ENCODE measurements at regions not wholly inside any gene's neighbourhood (a gene's known extent, or its start where the extent isn't known, plus 50 kb on each side); places are given as distances from the start of the nearest gene placed in this dataset.

DNA sequence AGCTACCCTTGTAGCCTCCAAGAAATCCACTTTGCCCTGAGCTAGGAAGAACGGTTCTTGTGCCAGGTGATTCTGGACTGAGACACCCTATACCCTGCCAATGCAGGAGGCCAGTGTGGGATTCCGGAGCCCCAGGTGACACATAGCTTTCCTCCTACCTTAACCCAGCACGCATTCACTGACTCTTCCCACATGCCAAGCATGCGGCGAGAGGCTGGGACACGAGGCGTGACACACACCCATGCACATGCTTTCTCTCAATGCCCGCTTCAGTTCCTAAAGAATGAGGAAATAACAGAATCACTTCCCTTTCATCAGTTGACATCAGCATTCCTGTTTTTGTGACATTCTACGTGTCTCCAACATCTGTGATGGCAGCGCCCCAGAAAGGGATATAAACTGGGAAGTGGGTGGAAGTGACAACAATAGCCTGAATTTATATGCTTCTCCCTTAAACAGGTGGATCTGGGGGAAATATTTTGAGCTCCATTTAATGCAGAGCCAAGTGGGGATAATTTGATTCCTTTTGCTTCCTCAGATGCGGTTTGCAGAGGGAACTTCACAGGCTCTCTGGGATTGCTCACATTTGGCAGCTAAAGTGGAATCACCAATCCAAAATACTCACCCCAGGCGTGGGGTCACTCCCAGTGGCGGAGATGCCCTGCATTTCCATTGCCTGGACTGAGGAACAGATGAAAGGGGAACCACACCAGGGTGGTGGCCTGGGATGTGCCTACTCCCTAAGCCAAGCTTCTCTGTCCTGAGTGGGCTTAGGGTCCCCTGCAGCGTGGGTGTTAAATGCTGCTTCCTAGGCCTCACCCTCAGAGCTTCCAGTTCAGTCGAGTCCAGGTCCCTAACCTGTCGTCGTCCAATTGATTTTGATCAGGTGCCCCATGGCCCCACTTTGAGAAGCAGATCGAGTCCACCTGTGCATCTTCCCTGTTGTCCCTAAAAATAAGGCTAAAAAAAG lies 445.1 kb downstream of the SIPA1L2 start (continued):
- TF ChIP-seq, protein P1, sequence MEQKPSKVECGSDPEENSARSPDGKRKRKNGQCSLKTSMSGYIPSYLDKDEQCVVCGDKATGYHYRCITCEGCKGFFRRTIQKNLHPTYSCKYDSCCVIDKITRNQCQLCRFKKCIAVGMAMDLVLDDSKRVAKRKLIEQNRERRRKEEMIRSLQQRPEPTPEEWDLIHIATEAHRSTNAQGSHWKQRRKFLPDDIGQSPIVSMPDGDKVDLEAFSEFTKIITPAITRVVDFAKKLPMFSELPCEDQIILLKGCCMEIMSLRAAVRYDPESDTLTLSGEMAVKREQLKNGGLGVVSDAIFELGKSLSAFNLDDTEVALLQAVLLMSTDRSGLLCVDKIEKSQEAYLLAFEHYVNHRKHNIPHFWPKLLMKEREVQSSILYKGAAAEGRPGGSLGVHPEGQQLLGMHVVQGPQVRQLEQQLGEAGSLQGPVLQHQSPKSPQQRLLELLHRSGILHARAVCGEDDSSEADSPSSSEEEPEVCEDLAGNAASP (IDR thresholded peaks at IDR 0.05): no peak
- TF ChIP-seq, protein P2, sequence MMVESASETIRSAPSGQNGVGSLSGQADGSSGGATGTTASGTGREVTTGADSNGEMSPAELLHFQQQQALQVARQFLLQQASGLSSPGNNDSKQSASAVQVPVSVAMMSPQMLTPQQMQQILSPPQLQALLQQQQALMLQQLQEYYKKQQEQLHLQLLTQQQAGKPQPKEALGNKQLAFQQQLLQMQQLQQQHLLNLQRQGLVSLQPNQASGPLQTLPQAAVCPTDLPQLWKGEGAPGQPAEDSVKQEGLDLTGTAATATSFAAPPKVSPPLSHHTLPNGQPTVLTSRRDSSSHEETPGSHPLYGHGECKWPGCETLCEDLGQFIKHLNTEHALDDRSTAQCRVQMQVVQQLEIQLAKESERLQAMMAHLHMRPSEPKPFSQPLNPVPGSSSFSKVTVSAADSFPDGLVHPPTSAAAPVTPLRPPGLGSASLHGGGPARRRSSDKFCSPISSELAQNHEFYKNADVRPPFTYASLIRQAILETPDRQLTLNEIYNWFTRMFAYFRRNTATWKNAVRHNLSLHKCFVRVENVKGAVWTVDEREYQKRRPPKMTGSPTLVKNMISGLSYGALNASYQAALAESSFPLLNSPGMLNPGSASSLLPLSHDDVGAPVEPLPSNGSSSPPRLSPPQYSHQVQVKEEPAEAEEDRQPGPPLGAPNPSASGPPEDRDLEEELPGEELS (CRISPR knock-in tag; IDR thresholded peaks at IDR 0.05; ENCODE audit: borderline replicate concordance): no peak

DNA sequence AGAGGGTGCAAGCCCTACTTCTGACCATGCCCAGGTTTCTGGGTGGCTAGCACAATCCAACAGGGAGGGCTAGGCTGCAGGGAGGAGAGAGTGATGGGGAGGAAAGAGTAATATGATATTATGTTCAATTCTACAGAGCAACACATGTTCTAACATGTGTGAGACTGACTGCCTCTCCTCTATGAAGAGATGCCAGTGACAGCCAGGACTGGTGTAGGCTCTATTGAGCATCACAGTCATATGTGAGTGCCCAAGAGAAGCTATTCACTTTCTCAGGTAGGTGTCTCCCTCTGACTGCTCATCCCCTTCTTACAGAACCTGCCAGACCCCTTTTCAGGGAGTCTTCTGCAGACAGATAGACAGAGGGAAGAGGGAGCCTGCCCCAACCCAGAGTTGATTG lies 446.1 kb downstream of the SIPA1L2 start:
- Histone ChIP-seq H3K9me1 (ENCODE audit: control insufficient read depth, insufficient read depth, low read length) (no peaks in the 10 kb centered on the region), H4K20me1 (replicated peaks; ENCODE audit: control insufficient read depth, insufficient read depth, low read length) (no peaks in the 10 kb centered on the region), H3K9ac (ENCODE audit: insufficient read depth in 1 of 2, low read depth in 2 of 2, low read length in 2 of 2) (no peak overlapping the region), H3K4me2 (ENCODE audit: insufficient read depth, low read length) (no peak overlapping the region), H3K4me3 (no peak overlapping the region), H3K36me3 (ENCODE audit: control insufficient read depth, insufficient read depth, low read length) (no peaks in the 10 kb centered on the region), H3K9me3 (replicated peaks; ENCODE audit: control insufficient read depth, insufficient read depth, low read depth, low read length) (no peaks in the 10 kb centered on the region), H3K79me2 (ENCODE audit: control insufficient read depth, insufficient read depth, low read length) (no peaks in the 10 kb centered on the region), H3K27me3 (ENCODE audit: control insufficient read depth in 2 of 2, insufficient read depth in 2 of 2, low read length in 2 of 2) (no peaks in the 10 kb centered on the region), H2AFZ (ENCODE audit: low read depth, low read length) (no peak overlapping the region), H3K27ac (ENCODE audit: extremely low read depth, low read depth, low read length) (no peak overlapping the region), H3K4me1 (replicated peaks in 1 of 2; ENCODE audit: control insufficient read depth in 2 of 2, insufficient read depth in 2 of 2, low read length in 2 of 2) (no peaks in the 10 kb centered on the region)
- no peak for ATAC-seq
- CTCF ChIA-PET (ENCODE audit: low intra/inter-chr PET ratio): no interaction called here
- in situ Hi-C loops (cut with MboI): no loop called here
- intact Hi-C loops (cut with micrococcal nuclease): no loop called here
- no peak for DNase-seq (ENCODE audit: extremely low read depth in 1 of 4, low spot score in 3 of 4)
- FAIRE-seq: no peak
- BruUV-seq (replicated peaks): no TSS peak
- POLR2A ChIA-PET: no interaction called here
- TF ChIP-seq ZNF140 (CRISPR knock-in tag; IDR thresholded peaks at IDR 0.05): no peak
- no peak for TF ChIP-seq HNRNPH1 (optimal IDR thresholded peaks at IDR 0.05; ENCODE audit: low read depth, low read length)
- TF ChIP-seq, protein P3, sequence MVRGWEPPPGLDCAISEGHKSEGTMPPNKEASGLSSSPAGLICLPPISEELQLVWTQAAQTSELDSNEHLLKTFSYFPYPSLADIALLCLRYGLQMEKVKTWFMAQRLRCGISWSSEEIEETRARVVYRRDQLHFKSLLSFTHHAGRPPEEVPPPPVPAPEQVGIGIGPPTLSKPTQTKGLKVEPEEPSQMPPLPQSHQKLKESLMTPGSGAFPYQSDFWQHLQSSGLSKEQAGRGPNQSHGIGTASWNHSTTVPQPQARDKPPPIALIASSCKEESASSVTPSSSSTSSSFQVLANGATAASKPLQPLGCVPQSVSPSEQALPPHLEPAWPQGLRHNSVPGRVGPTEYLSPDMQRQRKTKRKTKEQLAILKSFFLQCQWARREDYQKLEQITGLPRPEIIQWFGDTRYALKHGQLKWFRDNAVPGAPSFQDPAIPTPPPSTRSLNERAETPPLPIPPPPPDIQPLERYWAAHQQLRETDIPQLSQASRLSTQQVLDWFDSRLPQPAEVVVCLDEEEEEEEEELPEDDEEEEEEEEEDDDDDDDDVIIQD (CRISPR knock-in tag; IDR thresholded peaks at IDR 0.05): no peak
- TF ChIP-seq YY1 (IDR thresholded peaks at IDR 0.05; ENCODE audit: borderline replicate concordance in 1 of 3, control insufficient read depth in 1 of 3, extremely low read depth in 1 of 3, insufficient read depth in 3 of 3, insufficient read length in 1 of 3, insufficient replicate concordance in 2 of 3, low read depth in 1 of 3, low read length in 2 of 3): no peak
- no peak for TF ChIP-seq PCBP2 (IDR thresholded peaks at IDR 0.05; ENCODE audit: low read depth, low read length, poor library complexity, severe bottlenecking)
- TF ChIP-seq, protein P4, sequence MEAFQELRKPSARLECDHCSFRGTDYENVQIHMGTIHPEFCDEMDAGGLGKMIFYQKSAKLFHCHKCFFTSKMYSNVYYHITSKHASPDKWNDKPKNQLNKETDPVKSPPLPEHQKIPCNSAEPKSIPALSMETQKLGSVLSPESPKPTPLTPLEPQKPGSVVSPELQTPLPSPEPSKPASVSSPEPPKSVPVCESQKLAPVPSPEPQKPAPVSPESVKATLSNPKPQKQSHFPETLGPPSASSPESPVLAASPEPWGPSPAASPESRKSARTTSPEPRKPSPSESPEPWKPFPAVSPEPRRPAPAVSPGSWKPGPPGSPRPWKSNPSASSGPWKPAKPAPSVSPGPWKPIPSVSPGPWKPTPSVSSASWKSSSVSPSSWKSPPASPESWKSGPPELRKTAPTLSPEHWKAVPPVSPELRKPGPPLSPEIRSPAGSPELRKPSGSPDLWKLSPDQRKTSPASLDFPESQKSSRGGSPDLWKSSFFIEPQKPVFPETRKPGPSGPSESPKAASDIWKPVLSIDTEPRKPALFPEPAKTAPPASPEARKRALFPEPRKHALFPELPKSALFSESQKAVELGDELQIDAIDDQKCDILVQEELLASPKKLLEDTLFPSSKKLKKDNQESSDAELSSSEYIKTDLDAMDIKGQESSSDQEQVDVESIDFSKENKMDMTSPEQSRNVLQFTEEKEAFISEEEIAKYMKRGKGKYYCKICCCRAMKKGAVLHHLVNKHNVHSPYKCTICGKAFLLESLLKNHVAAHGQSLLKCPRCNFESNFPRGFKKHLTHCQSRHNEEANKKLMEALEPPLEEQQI (IDR thresholded peaks at IDR 0.05): no peak

All from K562 (cell line).